Right hindlimb (tissue), 1 donor: ENCODE measurements at regions not wholly inside any gene's neighbourhood (a gene's known extent, or its start where the extent isn't known, plus 50 kb on each side); places are given as distances from the start of the nearest gene placed in this dataset.

Source experiments
- DNase-seq: peaks from one replicate; pipeline ENCODE4 v3.0.0-alpha.2; 2018

DNA sequence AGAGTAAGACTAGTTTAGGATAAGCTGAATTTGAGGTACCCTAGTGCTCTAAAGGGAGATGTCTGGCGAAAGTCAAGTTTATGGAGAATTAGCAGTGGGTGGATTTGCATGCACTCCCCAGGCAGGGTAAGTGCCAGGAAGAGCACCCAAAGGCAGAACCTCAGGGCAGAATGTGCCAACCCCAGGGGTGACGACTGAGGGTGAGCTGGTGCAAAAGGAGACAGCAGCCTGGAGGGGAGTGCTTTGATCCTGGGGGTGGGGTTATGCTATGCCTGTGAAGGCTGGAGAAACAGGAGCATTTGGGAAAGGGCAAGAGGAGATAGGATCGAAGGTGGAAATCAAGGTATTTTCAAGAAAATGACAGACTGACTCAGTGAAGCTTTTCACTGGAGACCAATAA lies 208.5 kb upstream of the PDE10A start:
- no peak for DNase-seq

DNA sequence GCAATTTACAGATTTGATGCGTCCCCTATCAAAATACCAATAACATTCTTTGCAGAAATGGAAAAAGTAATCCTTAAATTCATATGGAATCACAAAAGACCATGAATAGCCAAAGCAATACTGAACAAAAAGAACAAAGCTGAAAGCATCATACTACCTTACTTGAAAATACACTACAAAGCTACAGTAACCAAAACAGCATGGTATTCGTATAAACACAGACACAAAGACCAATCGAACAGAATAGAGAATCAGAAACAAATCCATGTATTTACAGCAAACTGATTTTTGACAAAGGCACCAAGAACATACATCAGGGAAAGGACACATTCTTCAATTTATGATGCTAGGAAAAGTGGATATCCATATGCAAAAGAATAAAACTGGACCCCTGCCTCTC lies 206.5 kb upstream of the PDE10A start:
- DNase-seq: no peak

DNA sequence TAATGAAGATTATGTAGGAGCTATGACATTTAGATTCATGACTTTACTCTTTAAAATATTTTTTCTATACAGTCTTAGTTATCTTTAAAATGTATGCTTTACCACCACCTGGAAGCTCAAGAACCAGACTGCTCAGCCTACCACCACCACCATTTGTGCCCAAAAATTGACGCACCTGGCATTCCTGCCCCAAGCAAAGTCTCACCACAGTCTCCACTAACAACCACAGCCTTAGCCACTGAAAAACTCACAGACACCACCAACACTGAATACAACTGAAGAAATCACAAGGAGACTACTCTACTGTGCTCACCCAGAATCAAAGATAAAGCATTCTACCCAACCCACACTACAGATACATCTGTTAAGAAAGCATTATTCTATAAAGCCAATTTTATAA lies 201.9 kb upstream of the PDE10A start:
- no peak for DNase-seq

DNA sequence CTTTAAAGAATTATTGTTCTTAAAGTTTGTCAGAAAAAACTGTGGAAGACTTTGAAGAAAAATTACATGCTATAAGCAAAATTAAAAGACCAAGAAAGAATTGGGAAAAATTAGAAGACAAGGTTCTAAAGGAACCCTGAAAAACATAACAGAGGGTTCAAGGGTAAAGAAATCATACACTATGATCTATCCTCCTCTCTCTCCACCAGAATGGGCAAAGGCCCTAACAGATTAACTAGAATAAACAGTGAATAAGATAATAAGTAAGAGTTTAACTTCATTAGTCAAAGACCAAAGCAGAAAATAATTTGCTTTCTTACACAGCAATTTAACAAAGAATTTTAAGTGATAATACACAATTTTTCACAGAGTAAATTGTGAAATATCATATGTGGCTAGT lies 201.2 kb upstream of the PDE10A start:
- DNase-seq: no peak

DNA sequence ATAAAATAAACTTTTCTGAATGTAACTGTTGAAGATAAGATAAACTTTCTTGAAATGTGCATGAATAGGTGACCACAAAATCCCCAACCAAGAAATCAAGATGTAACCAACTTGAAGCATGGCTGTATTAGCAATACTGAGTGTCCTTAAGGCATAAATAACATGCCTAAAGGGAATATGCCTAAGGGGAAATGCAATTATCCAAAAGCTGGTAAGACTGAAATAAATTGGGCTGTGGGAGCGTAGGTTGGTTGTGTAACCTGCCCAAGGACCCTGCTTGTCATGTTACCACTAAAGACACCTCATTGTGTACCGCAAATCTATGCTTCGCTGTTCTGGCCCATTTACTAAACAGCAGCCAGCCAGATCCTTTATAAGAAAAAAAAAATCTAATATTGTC lies 200.8 kb upstream of the PDE10A start:
- DNase-seq: no peak

DNA sequence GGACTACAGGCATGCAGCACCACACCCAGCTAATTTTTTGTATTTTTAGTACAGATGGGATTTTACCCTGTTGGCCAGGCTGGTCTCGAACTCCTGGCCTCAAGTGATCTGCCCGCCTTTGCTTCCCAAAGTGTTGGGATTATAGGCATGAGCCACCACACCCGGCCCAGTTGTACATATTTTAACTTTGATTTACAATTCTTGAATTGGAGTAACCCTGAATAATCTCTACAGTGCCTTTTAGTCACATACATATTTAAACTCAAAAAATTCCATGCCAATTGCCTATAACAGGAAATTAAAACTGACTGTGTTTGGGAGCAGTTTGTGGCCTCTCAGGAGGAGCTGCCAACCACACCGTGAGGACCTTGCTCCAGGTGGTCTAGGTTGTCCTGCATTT lies 199.8 kb upstream of the PDE10A start:
- DNase-seq: no peak

DNA sequence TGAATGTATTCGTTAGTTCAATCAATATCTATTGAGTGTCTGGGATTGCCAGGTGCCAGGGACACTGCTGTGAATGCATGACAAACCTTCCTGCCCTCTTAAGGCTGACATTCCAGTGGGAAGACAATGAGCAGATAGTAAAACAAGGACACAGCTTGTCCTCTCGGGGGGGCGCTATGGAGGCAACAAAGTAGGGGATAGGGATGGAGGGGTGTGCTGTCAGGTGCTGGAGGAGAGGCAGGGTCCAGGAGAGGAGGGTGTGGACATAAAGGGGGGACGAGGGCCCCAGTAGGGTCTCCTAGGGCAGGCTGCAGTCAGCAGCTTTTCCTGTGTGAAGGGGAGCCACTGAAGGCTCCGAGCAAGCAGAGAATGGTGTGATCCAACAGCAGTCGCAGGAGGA lies 198.2 kb upstream of the PDE10A start:
- DNase-seq: no peak

DNA sequence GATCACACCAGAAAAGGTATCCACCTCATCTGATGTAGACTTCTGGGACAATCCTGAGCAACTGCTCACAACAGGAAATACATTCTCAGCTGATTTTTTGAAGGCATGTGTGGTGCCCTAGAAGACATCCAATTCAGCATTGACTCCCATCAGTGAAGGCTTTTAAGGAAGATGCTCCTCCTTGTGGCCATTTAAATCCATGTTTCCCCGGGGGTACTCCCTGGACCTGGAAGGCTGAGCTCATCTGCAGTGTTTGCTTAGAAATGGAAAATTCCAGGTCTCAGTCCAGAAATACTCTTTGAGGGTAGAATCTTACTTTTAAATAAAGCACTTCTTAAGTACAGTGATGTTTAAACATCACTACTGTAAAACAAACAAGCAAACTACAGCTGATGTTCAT lies 195.5 kb upstream of the PDE10A start:
- DNase-seq: no peak

DNA sequence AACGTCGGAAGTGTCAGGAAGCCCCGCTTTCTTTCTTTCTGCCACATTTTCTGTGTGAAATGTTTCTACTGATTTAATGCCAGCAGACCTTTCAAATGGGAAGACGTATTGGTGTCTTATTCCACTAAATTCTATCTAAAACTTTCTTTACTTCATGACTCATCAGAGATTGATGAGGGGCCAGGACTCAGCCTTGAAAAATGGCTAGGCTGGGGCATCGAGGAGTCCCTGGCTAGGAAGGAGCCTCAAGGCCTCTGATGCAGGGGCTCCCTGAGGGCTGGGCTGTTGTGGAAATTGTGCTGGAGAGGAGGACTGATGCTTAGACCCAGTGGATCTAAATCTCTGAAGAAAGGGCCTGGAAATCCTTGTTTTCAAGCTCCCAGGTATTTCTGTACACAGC lies 192.8 kb upstream of the PDE10A start:
- DNase-seq: no peak

DNA sequence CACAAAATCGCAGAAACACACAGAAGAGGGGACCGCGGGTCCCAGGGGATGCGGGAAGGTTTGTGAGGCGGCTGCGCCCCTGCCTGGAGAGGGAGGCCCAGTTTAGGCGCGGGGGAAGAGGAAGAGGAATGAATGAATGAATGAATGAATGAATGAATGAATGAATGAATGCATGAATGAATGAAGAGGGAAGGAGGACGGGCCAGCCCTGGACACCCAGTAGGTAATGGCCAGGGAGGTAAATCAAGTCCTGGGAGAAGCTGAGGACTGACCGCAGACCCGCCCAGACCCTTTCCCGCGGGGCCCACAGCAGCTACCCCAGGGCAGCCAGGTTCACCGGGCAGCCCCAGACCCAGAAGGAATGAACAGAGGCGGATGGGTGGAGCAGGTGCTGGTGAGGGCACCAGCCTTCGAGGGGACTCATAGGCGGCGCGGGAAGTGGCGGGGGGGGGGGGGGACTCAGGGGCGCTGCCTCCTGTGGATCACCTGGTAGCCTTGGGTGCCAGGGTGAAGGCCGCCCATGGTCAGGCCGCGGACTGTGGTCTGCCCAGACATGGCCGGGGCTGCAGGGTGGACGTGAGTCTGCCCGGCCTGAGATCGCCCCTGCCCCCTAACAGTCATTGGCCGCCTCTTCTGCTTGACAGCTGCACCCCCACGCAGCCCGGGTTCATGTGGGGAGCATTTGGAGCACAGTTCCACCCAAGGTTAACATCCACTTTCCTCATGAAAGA lies 192.0 kb upstream of the PDE10A start:
- DNase-seq: no peak

DNA sequence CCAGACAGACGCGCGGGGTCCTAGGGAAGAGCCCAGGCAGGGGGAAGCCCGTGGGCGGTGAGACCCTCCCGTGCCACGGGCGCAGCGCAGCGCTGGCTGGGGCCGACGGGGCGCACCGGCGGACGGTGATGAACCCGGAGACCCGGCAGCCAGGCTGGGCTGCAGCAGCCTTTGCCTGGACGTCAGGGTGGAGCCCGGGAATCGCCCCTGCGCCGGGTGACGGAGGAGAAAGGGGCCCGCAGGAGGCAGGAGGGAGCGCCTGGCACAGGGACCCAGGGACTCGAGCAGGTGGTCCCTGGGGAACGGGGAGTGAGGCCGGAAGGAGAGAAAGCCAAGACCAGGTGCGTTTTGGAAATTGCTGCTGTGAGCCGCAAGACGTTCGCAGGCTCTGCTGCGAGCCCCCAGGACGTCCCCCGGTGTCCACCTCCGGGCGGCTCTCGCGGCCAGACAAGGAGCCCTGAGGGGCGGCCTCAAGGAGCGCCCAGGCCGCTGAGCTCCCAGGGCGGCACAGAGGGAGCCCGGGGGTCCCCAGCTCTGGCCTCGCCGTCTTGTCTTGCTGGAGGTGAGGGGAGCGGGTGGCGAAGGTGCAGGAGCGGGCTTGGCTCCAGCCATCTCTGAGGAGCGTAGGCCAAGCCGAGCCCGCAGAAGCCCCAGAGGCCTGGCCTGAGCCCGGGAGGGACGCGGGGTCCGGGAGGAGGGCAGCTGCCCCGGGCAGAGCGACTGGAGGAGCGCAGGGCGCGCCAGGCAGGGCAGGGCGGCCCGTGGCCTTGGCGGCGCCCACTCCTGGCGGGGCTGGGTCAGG lies 191.2 kb upstream of the PDE10A start:
- no peak for DNase-seq

DNA sequence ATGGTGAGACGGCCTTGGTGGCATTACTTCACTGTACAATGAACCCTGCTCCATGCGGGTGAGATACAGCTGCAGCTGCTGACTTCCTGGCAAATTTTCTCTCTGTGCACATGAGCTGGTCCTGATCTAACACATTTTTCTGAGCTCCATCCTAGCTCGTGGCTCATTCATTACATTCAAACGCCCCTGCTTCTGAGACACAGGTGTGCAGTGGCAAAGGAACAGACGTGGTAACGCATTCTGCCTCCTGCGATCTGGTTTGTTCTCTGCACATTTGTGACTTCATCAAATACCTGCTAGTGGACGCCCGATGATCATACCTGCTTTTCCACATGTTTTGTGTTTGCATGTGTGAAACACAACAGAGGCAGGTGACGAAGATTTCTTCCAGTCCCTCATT lies 189.6 kb upstream of the PDE10A start:
- no peak for DNase-seq

DNA sequence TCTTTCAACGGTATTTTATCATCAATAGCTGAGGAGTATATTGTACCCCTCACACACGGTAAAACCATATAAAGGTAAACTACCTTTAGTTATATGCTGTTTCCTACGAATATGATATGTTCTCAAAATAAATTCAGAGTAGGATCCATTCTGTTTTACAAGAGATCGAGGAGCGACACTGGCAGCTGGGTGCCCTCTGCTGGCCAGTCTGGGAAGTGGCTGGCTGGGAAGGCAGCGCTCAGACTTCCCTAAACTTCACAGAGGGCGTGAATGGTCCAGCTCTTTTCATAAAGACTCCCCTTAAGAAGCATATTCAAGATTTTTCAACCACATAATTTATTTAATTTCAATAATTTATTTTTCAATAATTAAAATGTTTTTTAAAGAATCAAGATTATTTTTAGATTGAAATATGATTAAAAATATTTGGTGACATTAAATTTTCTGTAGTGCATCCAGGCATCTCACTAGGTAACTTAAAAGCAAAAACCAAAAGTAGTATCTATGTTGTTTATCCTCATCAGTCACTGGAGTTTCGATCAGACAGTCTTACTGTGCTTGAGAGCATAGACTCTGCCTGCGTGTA lies 187.5 kb upstream of the PDE10A start:
- peak; percentile 78 for DNase-seq

DNA sequence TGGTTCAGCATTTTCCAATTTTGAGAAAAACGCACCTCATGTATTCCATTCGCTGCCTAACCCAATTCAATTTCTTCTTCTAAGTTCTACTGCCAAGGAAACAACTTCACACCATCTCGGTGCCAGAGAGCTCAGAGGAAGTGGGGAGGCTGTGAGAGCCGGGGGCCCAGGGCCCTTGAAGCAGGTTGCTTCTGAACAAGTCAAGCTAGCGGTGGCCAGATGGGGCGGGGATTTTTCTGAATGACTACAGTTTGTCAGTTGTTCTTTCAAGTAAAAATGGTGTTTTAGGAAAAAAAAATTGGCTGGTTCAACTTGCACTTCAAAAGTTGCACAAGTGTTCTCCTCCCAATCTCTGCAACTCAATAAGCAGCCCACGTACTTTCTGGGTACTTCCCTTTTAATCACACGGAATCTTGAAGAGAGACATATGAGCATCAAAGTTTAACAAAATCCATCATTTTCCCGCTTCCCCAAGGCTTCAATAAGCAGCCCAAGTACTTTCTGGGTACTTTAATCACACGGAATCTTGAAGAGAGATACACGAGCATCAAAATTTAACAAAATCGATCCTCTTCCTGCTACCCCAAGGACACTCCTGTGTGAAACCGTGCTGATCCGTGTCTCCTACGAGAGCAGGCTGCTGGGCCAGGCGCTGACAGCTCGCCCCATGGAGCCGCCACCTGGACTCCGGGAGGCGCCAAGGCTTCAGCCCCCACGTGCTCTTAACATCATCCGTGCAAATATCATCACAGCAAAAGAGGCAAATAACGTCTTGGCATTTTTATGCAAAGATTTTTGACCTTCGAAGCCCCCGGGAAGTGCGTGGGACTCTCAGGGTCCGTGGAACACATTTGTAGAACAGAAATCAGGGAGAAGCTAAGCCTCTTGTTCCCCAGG lies 186.7 kb upstream of the PDE10A start:
- DNase-seq: peak; percentile 60

DNA sequence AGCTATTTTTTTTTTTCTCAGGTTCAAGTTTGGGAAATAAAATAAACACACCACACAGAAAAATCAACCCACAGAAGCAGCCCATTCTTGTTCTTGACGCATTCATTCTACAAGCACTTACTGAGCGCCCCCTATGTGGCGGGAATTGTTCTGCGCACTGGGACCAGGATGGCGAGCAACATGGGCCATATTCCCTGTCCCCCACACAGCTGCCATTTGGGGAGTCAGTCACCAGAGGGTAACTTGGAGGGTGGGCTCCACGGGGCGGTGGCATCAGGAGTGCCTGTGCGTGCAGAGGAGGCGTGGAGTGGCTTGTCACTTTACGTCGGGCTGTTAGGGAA lies 185.0 kb upstream of the PDE10A start:
- DNase-seq: no peak

DNA sequence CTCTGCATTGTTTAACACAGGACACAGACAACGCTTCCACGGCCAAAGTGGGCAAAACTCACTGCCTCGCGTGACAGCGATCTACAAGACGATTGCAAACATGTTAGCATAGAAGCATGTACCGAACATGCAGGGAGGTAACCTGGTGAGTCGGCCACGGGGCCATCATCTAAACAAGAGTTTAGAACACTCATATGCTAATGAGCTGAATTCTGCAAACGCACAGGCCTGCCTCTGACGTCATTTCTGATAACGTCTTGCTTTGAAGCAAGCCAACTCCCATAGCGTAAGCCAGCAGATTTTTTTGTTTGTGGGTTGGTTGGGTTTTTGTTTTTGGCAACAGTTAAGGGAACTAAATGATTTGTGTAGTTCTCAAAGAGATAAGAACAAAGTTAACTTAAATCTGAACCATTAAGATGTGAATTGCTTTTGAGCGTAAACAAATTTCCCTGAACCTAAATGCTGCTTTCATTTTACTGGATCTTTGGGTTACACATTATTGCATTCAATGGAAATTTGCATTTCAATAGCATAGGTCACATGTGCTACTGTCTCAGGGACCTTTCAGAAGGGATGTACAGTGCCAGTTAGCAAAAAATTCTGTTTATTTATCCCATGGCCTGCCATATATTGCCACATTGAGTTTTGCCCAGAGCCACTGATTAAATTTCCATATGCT lies 184.5 kb upstream of the PDE10A start:
- no peak for DNase-seq

DNA sequence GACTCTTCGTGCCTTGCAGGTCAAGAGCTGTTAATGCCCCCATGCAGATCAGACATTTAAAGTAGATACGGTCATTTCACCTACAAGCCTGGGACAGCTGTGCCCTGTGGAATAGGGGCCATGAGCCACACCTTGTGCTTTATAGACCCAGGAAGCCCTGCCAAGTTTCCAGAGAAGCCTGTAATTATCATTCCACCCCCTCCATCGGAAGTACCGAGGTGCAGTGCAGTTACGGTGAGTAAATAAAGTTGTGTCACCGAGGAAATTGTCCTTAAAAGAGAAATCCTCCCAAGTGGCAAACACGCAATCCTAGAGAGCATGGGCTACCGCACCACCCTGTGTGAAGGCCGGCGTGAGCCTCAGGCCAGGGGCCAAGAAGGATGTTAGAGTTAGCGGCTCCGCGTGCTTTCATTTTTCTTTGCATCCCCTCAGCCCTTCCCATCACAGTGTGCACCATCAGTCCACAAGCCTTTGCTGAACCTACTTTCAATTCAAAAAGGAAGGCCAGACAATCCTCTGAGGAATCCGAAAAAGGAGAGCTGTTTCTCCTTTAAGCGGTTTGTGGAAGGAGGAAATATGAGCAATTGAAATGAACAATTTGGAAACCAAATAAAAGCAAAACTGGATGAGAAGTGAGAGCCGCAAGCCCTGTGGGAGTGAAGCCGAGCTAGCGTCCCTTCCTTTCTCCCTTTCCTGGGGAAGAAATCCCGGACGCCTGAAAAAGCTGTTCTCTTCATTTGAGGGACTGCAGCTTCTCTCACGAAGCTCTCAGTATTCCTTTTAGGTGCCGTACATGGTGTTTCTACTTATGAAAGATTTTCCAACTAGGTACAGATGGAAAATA lies 183.3 kb upstream of the PDE10A start:
- DNase-seq: no peak

DNA sequence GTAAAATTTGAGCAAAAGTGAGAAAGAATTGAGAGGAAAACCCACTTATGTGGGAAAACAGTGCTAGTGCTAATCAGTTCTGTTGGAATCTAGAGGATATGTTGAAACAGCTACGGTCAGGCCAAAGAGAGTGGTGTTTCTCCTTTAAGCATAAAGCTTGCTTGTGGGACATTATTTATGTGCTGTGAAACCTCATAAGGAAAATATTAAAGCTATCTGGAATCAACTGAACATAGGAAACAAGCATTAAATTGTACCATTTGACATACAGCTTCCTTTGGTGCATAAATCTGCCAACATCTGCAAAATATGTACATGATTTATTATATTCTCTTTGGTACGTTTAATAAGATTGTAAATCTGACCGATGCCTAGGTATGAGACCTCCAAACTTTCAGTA lies 182.5 kb upstream of the PDE10A start:
- DNase-seq: no peak

DNA sequence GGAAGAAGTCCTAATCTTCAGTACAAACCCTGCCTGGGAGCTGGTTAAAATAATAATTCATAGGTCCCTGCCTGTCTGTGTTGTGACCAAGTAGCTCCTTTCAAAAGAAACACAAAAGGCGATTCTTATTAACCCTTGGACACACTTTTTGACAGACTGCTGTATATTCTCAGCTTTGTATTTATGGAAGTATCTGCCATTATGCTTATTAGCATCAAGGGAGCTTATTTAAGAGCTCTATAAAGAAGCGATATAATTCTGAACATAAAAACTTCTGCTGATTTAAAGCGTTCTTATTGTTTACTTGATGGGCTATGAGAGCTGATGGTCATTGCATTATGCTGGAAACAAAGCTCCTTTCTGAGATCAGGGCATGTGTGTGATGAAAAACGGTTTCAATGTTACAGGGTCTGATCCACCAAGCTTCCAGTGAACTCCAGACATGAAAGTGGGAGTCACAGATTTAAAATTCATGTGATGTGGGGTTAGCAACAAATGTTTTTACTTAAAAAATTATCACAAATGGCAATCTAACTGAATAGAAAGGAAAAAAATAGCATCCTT lies 181.8 kb upstream of the PDE10A start:
- DNase-seq: no peak

DNA sequence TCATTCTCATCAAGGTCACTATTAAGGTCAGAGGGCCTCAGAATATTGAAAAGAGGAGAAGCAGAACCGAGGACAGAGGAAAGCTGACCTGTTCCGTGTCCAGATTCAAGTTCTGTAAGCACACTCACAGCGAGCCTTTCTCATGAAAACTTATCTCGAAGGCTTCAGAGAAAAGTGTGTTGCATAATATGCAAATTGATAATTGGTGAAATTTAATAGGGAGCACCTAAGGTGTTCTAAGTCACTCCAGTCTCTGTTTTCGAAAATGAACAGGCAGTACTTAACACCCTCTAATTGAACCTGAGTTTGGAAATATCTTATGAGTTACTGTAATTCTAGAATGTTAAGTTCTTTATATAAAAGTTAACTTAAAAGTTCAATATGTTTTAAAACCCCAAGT lies 181.2 kb upstream of the PDE10A start:
- DNase-seq: no peak

DNA sequence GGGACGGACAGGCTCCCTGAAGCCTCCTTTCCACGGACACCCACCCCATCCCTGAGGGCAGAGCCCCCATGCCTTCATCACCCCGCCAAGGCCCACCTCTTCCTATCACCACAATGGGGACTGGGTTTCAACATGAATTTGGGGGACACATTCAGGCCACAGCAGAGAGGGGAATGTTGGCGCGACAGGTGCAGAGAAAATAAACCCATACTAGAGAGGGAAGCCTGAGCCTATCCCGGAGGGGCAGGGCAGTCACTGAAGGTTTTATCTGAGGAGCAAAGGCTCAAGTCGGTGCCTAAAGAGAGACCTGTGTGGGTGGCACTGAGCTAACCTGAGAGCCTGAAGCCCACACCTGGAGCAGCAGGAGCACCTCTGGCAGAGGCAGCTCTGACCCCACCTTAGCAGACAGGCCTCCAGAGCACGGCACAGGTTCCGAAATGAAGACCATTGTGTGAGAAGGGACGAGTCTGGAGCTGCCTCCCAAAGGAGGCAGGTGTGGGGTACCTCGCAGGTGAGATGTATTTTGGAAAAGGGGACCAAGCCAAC lies 180.6 kb upstream of the PDE10A start:
- no peak for DNase-seq
